ENCODE measurements at regions not wholly inside any gene's neighbourhood (a gene's known extent, or its start where the extent isn't known, plus 50 kb on each side); places are given as distances from the start of the nearest gene placed in this dataset.
A peak's percentile ranks its signal among the peaks of the same experiment; 100 is the strongest.

GRCh38 chr17:17401271-17401781, 75.5 kb upstream of the MED9 start (continued):
- peak; percentile 14; the same call in 1 of the 2 replicates for TF ChIP-seq REST (IDR thresholded peaks at IDR 0.05; ENCODE audit: borderline replicate concordance)
- TF ChIP-seq REST (CRISPR knock-in tag; IDR thresholded peaks at IDR 0.05; ENCODE audit: low read depth), result no peak
- TF ChIP-seq ZNF121 (CRISPR knock-in tag; conservative IDR thresholded peaks at IDR 0.05), result no peak
- no peak for TF ChIP-seq MITF (IDR thresholded peaks at IDR 0.05)
